Chondrocyte (in vitro differentiated cells): ENCODE measurements at regions not wholly inside any gene's neighbourhood (a gene's known extent, or its start where the extent isn't known, plus 50 kb on each side); places are given as distances from the start of the nearest gene placed in this dataset.

Experiments used
- DNase-seq: peaks from one replicate; pipeline ENCODE4 v3.0.0; 2021; ENCODE audit warnings: mixed read lengths, low spot score
- H3K27ac Mint-ChIP-seq: one replicate; pipeline ENCODE4 v1.8.0; 2021; ENCODE audit warnings: mild to moderate bottlenecking, moderate library complexity, mixed read lengths; ENCODE audit not compliant: unreplicated experiment
- H3K27me3 Mint-ChIP-seq: 2 replicates; pipeline ENCODE4 v1.8.0; 2021; ENCODE audit warnings: low read depth, mixed read lengths
- H3K36me3 Mint-ChIP-seq: 2 replicates; pipeline ENCODE4 v1.8.0; 2021; ENCODE audit warnings: low read depth, mixed read lengths
- H3K4me1 Mint-ChIP-seq: 2 replicates; pipeline ENCODE4 v1.8.0; 2021; ENCODE audit warnings: low read depth, mild to moderate bottlenecking, mixed read lengths
- H3K4me3 Mint-ChIP-seq: one replicate; pipeline ENCODE4 v1.8.0; 2021; ENCODE audit warnings: mild to moderate bottlenecking, moderate library complexity, mixed read lengths; ENCODE audit not compliant: unreplicated experiment
- H3K9me3 Mint-ChIP-seq: 2 replicates; pipeline ENCODE4 v1.8.0; 2021; ENCODE audit warnings: low read depth, mixed read lengths
- TF ChIP-seq, protein P1 (sequence below): fragments of 200-600 bp; sonication (generic); IDR thresholded peaks from 2 replicates; pipeline ENCODE4 v1.5.0; 2021; ENCODE audit warnings: antibody characterized with exemption, mild to moderate bottlenecking, moderate library complexity

DNA sequence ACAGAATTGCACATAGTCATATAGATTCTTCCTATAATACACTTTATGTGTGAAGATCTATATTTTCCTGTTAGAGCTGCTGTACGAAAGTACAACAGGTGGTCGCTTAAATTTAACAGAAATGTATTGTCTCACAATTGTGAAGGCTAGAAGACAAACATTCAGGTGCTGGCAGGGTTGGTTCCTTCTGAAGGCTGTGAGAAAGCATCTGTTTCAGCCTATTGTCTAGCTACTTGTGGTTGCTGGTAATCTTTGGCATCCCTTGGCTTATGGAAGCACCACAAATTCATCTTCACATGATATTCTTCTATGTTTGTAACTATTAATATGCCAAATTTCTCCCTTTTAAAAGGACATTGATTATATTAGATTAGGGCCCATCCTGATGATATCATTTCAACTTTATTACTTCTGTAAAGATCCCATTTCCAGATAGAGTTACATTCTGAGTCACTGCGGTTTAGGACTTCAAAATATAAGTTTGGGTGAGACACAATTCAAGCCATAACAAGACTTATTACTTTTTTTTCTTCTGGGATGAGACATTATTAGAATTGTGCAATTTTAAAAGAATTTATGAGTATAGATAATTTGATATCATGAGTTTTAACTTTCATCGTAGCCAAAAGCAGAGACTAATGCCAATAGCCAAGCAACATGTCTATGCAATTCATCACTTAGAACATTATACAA is 248.1 kb upstream of the BCHE start:
- H3K9me3 Mint-ChIP-seq, result no peaks in the 10 kb centered on the region
- H3K4me3 Mint-ChIP-seq, result no peak overlapping the region
- H3K36me3 Mint-ChIP-seq, result no peaks in the 10 kb centered on the region
- peaks cover 8% of the 10 kb centered on the region for H3K27me3 Mint-ChIP-seq
- no peaks in the 10 kb centered on the region for H3K4me1 Mint-ChIP-seq
- H3K27ac Mint-ChIP-seq, result no peak overlapping the region
- no peak for DNase-seq
- TF ChIP-seq, protein P1, sequence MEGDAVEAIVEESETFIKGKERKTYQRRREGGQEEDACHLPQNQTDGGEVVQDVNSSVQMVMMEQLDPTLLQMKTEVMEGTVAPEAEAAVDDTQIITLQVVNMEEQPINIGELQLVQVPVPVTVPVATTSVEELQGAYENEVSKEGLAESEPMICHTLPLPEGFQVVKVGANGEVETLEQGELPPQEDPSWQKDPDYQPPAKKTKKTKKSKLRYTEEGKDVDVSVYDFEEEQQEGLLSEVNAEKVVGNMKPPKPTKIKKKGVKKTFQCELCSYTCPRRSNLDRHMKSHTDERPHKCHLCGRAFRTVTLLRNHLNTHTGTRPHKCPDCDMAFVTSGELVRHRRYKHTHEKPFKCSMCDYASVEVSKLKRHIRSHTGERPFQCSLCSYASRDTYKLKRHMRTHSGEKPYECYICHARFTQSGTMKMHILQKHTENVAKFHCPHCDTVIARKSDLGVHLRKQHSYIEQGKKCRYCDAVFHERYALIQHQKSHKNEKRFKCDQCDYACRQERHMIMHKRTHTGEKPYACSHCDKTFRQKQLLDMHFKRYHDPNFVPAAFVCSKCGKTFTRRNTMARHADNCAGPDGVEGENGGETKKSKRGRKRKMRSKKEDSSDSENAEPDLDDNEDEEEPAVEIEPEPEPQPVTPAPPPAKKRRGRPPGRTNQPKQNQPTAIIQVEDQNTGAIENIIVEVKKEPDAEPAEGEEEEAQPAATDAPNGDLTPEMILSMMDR, result no peak

DNA sequence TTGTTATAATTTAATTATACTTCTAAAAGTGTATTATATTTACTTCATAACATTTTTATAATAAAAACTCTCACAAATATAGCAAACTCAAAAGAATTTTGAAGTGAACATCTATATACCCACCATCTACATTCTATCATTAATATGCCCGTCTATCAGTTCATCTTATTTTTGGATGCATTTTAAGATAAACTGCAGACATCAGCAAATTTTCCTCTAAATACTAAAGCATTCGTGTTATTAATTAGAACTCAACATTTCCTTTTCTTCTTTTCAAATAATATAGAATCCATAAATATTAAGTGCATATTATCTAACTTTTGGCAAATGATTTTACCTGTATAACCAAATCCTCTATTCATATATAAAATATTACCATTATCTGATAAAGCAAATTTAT is 242.9 kb upstream of the BCHE start:
- TF ChIP-seq, protein P1, result no peak
- no peaks in the 10 kb centered on the region for H3K36me3 Mint-ChIP-seq
- no peaks in the 10 kb centered on the region for H3K4me1 Mint-ChIP-seq
- H3K27me3 Mint-ChIP-seq, result peaks cover 1% of the 10 kb centered on the region
- H3K27ac Mint-ChIP-seq, result no peak overlapping the region
- H3K9me3 Mint-ChIP-seq, result no peaks in the 10 kb centered on the region
- no peak overlapping the region for H3K4me3 Mint-ChIP-seq
- no peak for DNase-seq

GRCh38 chr3:166071831-166072230 is 234.6 kb upstream of the BCHE start:
- DNase-seq, result no peak
- no peak overlapping the region for H3K4me3 Mint-ChIP-seq
- no peak overlapping the region for H3K27ac Mint-ChIP-seq
- H3K4me1 Mint-ChIP-seq, result no peaks in the 10 kb centered on the region
- no peaks in the 10 kb centered on the region for H3K36me3 Mint-ChIP-seq
- peaks cover 3% of the 10 kb centered on the region for H3K9me3 Mint-ChIP-seq
- TF ChIP-seq, protein P1, result no peak
- no peaks in the 10 kb centered on the region for H3K27me3 Mint-ChIP-seq

DNA sequence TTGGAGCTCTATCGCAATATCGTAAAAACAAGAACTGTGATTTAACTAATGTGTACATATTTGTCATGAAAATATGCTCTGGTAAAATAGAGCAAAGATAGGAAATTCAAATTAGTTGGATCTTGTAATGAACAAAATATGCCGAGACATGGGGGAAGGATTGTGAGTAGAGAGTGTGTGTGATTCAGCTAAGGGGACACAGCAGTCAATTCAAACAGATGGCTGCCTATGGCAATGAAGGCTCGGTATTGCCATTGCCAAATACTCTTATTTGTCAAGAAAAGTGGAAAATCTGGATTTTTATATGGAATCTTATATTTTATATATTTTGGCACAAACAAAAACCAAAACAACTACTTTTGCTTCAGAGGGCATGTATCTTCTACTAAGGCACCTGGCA is 227.3 kb upstream of the BCHE start:
- Mint-ChIP-seq H3K27ac (no peak overlapping the region), H3K4me3 (no peak overlapping the region), H3K4me1 (no peaks in the 10 kb centered on the region), H3K27me3 (peaks cover 1% of the 10 kb centered on the region), H3K36me3 (no peaks in the 10 kb centered on the region), H3K9me3 (peaks cover 2% of the 10 kb centered on the region)
- DNase-seq, result no peak
- TF ChIP-seq, protein P1, result no peak

DNA sequence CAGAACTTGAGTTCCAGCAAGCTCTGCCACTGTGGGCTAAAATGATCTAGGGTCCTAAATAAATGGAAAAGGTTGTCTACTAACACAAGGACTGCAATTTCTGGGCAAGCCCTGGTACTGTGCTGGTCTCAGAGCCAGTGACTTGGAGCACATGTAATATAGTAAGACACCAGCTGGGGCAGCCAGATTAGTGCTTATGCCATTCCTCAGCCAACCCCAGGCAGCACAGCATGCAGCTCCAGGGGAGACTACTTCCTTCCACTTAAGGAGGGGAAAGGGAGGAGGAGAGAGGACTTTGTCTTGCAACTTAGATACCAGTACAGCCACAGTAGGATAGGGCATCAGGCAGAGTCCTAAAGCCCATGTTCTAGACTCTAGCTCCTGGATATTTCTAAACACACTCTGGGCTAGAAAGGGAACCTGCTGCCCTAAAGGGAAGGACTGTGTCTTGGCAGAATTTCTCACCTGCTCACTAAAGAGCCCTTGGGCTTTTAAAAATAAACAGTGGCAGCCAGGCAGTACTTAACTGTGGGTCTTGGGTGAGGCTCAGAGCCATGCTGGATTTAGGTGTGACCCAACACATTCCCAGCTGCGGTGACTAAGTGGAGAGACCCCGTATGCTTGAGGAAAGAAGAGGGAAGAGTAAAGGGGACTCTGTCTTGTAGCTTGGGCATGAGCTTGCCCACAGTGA is 223.7 kb upstream of the BCHE start:
- Mint-ChIP-seq H3K9me3 (no peaks in the 10 kb centered on the region), H3K4me3 (no peak overlapping the region), H3K36me3 (no peaks in the 10 kb centered on the region), H3K4me1 (no peaks in the 10 kb centered on the region), H3K27me3 (peaks cover 1% of the 10 kb centered on the region), H3K27ac (no peak overlapping the region)
- TF ChIP-seq, protein P1, result no peak
- no peak for DNase-seq
